ENCODE measurements at regions not wholly inside any gene's neighbourhood (a gene's known extent, or its start where the extent isn't known, plus 50 kb on each side); places are given as distances from the start of the nearest gene placed in this dataset.

DNA sequence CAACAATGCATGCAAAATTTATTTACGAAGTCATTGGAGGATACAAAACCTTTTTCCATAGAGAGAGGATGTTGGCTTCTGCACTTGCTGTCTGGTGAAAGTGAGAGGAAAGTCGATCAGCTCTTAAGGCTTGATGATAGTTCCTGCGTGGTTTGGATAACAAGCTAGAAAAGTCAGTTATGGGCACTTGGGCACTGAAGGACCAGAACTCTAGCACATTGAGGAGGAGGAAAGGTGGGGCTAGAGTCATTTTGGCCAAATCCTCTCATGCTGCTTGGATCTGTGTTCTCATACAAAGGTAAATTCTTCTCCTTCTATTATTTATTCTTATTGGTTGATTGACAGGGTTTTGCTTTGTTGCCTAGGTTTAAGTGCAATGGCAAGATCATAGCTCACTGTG lies 245.9 kb upstream of the ADAMTSL1 start:
- no peak for DNase-seq

DNA sequence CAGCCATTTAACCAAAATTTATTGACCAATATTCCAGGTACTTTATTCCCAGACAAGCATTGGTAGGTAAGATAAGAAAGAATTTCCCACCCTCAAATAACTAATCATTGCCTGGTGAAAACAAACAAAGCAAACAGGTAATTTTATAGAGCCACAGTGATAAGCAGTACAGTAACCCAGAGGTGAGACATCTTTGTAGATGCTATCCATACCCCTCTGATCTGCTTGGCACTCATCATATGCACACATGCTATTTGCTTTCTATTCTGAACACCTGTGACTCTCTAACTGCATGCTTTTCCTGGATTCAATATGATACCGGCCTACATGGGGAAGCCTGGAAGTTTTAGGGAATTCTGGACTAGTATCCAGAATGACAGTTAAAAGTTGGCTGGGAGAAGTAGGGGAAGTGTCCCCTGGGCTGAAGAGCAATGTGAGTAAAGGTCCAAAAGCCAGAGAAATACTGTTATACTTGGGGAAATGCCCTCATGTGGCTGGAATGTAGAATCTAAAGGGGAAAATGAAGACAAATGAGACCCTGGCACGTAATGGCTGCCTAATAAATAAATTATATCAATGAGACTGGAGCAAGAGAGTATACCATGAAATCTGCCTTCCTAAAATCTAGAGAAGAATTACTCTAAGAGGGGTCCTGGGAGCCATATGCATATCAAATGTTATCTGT lies 243.8 kb upstream of the ADAMTSL1 start:
- peak in 1 of 3 donors; percentile 37 for DNase-seq

DNA sequence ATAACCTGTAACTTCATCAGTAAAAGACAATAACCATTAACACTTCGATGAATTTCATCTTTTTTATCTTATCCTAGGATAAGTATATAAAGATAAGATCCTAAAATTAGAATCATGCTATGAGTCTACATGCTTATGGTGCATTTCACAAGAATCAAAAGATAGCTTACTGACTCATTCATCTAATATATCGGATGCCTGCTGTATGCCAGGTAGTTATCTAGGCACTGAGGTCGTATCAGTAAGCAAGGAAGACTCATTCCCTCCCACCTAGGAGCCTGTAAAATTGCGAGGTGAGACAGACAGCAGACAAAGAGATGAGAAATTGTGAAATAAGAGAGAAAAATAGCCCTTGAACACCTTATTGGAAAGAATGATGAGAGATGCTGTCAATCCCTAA lies 240.6 kb upstream of the ADAMTSL1 start:
- DNase-seq = no peak

DNA sequence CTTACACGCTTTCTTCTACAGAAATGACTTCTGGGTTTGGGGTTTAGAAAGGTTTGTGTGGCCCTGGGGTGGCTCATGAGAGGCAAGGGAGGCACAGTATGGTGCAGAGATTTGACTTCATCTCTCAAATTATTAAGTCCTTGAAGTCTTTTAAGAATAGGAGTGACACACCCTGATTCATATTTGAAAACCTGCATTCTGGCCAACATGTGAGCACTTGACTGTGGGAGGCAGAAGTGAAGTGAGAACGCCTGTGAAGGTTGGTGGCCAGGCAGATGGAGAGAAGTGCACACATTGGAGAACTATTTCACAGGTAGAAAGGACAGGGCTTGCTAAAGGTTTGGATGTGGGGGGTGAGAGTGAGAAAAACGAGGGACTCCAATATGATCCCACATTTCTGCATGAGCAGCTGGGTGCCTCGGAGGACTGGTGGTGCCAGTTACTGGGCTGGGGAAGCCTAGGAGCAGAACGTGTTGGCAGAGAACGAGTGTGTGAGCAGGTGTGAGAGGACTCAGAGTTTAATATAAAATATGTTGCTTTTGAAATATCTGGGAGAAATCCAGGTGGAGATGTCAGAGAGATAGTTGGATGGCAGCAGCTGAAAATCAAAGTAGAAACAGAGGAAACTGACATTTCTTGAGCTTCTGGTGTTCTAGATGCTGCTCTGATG lies 240.0 kb upstream of the ADAMTSL1 start:
- no peak for DNase-seq

DNA sequence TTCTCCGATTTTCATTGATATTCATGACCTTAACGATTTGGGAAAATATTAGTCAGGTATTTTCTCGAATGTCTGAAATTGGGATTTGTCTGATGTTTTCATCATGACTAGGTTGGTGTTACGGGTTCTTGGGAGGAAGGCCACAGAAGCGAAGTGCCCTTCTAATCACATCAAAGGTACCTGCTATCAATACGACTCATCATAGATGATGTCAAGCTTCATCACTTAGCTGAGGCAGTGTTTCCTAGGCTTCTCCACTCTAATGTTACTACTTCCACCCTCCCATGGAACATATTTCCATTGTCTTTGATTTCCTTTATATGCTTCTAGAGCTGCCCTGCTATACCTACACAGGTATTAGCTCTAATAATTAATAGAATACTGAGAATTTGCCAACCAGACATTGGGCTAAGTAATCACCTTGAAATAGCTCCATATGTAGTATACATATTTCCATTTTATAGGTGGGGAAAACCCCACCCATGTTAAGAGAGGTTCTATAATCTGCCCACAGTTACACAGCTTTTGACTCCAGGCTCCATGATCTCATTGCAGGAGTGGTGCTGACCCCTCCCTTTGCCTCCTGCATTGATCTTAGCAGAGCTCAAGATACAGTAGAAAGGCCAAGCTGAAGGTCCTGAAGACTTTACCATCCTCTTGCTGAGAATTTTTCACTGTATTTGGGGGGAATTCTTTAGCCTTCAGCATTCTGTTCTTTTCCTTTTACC lies 238.6 kb upstream of the ADAMTSL1 start:
- DNase-seq = no peak

DNA sequence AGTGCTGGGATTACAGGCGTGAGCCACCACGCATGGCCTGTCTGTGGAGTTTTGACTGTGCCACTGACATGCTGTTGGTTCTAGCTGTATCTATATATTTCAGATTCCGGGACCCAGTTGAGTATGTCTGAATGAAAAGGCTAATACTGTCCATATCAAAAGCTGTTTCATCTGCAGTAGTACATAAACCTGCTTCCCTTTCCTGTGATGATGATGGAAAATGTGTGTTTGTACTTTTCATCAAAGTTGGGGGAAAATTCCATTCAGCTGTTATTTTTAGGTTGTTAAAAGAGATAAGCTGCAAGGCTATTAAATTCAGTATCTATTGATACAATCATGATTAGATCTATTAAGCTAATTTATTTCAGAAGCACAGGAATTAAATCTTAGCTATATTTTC lies 237.6 kb upstream of the ADAMTSL1 start:
- no peak for DNase-seq

DNA sequence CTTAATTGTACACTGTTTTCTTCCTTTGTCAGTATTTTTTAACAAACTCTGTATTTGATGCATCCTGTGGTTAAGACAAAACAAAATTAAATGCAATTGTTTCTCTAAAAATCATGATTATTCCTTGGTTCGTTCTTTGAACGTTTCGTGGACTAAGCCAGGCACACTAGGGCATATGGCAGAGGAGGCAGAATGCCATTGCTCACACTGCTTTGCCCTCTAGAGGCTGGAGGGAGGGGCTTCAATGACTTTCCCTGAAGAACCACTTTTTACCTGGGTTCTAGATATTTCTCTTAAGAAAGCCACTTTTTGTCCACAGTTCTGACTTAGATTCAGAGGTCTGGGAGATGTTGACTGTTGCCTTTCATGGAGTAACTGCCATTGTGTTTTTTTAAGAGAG lies 236.2 kb upstream of the ADAMTSL1 start:
- DNase-seq = no peak

DNA sequence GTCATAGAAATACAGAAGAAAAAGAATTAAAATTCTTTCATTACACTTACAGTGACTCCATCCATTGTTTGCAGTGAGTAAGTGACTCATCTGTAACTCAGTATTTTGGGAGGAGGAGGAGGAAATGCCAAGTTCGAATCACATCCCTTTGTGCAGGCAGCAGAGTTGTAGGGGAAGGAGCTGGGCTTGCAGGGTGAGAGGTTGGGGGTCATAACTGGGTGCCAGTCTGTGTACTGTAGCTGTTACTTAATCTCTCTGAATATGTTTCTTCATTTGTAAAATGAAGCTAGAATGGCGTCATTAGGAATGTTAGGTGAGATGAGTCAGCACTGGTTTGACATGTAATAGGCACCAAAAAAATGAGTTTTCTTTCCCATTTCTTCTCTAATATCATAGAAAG lies 235.7 kb upstream of the ADAMTSL1 start:
- peak in 1 of 3 donors; percentile 24 for DNase-seq

DNA sequence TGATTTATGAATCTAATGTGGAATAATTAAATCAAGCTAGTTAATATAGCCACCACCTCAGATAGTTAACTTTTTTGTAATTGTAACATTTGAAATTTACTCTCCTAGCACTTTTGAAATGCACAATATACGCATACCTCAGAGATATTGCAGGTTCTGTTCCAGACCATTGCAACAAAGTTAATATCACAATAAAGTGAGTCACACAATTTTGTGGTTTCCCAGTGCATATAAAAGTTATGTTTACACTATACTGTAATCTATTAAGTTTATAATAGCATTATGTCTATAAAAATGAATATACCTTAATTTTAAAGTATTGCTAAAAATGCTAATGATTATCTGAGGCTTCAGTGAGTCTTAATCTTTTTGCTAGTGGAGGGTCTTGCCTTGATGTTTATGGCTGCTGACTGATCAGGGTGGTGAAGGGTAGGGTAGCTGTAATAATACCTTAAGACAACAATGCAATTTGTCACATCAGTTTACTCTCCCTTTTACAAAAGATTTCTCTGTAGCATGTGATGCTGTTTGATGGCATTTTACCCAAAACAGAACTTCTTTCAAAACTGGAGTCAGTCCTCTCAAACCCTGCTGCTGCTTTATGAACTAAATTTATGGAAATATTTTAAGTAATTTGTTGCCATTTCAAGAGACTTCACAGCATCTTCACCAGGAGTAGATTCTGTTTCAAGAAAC lies 235.1 kb upstream of the ADAMTSL1 start:
- no peak for DNase-seq

DNA sequence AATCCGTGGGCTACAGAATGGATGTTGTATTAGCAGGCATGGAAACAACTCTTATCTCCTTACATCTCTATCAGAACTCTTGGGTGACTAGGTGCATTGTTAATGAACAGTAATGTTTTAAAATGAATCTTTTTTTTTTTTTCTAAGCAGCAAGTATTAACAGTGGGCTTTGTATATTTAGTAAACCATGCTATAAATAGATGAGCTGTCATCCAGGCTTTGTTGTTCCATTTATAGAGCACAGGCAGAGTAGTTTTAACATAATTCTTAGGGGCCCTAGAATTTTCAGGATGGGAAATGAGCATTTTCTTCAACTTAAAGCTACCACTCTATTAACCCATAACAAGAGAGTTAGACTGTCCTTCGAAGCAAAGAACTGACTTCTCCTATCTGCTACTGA lies 233.7 kb upstream of the ADAMTSL1 start:
- no peak for DNase-seq

DNA sequence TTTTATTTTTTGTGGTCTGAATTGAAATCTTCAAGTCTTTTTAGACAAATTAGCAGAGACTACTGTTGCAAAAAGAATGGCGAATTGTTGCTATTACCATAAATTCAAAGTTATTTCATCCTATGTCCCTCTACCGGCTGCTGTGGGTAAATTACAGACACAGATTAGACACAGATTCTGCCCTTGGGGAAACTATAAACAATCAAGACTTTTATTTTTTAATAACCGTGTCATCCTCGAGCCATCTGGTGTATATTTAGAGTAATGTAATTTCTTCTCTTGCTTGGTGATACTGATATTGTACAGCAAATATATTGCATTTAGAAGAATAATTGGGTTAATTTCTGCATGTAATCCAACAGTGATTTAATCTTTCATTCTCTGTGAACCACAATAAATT lies 228.0 kb upstream of the ADAMTSL1 start:
- DNase-seq = peak in 1 of 3 donors; percentile 35

DNA sequence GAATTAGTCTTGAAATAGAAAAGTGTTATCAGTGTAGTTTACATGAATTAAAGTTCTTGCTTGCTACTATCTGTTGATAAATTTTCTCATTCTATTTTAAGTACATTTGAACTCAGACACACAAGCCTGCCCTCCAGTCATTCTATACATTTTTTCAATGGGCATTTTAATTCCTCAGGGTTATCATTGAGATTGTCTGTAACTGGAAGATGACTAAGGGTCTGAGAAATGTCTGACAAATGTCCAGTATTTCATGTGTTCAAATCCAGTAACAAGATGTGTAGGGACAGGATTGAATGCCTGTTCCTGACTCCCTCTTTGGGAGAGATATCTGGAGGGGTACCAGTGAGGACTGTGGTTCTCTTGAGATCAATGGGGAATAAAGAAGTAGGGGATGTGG lies 223.9 kb upstream of the ADAMTSL1 start:
- DNase-seq = no peak

DNA sequence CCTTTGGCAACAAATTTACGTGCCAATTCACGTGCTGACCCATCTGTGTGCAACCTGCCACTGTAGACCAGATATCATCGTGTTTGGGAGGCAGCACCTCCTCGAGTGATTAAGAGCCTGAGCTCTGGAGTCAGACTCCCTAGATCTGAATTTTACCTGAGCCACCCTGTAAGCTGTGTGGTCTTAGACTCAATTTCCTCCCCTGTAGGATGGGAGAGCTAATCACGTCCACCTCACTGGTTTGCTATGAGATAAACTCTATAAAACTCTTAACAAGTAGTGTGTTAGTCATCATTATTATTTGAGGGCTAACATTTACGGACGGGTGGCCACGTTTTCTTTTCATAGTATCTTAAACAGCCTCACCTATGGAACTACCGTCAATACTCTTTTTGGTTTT lies 220.0 kb upstream of the ADAMTSL1 start:
- DNase-seq = no peak

DNA sequence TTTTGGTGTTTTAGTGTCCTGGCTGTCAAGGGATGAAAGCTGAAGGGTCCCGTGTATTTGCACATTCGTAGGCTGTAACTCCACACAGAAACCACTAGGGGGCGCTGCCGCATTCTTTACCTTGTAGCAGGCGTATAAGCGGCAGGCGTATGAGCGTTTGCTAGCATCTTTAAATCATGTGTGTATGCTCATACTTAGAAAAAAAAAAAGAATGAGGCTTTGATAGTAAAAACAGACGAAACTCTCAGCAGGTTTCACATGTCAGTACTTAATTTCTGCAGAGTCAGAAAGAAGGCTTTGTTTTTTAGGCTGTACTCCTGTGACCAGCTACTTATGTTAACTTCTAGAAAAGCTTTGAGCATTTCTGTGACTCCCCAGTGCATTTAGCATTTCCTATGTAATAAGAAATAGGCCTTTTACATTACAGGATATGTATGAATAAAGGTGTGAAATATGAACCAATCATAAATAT lies 218.8 kb upstream of the ADAMTSL1 start:
- peak; percentile 89 to 93 (median 91) for DNase-seq

DNA sequence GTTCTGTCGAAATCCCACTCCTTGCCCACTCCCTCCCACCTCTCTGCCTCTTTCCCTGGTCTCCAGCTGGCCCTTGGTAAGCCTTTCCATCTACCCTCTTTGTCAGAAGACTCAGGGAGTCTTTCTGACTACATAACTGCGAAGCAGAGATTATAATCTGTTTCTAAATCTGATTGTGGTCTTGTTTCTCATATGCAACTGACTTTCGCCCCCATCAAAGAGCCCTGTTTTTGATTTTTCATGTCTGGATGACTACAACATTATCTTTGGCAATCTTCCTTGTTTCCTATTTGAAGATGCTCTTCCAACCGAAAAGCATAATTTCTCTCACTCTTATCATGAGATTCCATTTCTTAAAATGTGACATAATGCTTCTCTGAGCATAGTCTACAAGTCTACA lies 218.2 kb upstream of the ADAMTSL1 start:
- DNase-seq = no peak

DNA sequence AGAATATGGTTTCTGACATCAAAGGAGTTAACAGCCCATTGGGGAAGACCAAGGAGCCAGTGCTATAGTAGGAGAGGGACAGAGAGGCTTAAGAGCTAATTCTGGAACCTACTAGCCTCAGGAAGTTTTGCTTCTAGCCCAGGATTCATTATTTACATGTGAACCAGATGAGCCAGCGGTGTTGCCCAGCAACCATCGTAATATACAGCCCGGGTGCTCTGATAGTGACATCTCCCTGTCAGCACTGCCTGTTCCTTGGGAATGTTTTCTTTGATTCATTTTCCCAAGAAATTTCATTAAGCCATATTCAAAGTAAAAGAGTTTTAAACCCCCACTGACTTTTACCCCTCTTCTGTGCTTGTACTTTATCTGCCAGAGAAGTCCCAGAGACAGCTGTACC lies 217.4 kb upstream of the ADAMTSL1 start:
- DNase-seq = peak in 2 of 3 donors; percentile 49 to 57

DNA sequence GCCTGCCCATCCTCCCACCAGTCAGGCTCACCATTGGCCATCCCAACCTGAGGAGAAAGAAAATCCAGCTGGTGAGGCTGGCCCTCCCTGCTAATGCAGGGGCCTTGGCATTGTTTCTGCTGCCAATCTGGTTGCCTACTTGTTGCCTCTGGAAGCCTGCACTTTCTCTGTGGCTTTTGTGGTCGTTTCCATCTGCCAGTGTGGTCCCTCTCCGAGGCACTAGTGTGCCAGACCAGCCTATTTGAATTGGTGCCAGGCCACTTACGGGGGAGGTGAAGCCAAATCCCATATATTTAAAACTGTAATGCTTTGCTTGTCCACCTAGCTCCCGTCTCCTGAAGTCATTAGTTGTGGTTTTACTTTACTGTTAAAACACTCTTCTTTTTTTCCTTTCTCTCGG lies 213.4 kb upstream of the ADAMTSL1 start:
- DNase-seq = peak in 2 of 3 donors; percentile 24 to 42

DNA sequence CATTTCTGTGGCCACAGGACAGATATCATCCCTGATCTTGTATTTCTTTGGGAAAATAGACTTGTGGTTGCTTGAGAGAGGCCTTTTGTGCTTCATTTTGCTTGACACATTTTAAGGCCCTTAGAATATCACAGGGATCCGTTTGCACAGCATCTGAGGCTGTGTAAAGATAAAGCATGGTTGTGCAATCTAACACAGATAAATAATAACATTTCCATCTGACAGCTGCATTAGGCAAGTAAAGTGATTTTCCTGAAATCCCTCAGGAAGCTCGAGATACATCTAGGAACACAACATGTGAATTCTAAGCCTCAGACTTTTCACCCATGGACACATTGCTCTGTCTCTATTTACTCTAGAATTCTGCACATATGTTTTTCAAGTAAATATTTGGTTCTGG lies 212.8 kb upstream of the ADAMTSL1 start:
- peak in 1 of 3 donors; percentile 45 for DNase-seq

DNA sequence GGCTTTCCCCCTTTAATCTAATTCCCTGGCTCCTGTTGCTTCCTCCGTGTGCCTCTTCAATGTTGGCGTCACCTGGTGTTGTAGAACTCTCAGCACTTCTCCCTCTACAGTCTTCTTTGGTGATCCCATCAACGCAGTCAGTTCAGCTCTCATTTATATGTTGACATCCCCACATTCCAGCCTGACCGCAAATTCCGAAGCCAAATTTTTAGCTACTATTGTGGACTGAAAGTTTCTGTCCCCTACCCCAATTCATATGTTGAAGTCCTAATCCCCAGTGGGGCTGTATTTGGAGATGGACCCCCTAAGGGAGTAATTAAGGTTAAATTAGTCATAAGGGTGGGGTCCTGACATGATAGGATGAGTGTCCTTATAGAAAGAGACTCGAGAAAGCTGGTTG lies 210.6 kb upstream of the ADAMTSL1 start:
- DNase-seq = no peak

DNA sequence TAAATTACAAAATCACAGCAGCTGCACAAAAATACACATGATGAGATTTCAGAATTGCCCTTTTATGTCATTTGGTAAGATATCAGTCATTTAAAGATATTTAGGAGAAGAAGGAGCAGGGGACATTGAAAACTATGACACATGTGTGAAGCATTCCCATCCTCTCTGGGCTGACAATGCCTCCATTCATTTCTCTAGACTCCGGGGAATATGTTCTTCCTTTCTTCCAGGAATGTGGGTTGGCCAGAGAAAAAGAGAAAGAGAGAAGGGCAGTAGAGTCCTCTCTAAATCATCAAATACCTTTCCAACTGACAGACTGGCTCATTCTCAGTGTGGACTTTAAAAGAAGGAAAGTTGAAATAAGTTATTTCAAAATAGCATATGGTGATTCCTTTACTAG lies 205.6 kb upstream of the ADAMTSL1 start:
- DNase-seq = peak in 2 of 3 donors; percentile 35 to 78

DNA sequence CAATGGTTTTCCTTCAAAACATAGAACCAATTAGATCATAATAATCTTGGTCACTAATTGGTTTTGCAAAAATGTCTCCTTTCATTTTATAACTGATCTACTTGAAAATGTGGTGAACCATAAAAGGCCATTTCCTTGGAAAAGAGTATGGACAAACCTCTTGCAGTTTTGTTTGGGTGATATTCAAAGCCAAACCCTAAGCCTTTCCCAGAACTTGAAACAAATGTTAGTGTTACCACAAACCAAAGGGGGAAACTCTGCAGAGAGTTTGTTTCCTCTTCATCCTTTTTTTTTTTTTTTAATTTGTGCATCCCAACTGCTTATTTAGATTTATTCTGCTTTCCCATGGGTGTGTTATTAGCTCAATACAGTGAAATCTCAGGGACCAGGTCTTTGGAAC lies 204.4 kb upstream of the ADAMTSL1 start:
- DNase-seq = no peak

DNA sequence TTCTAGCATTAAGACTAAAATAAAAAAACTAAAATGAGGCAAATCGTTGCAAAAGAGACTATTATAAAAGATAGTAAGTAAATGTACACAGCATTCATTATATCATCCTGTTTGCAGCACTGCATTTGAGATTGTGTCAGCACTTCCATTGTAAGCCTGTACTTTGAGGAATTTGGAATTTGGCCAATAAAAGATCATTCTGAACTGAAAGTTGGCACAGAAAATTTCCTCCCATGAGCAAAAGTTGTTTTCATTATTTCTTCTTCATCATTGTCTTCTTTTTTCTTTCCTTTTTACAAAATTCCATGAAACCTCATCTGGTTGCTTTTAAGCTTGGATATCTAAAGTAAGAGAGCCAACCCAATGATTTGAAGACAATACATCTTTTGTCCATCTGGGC lies 199.3 kb upstream of the ADAMTSL1 start:
- peak; percentile 46 to 73 (median 47) for DNase-seq
